Muscle layer of colon (tissue), 2 donors: ENCODE measurements at regions not wholly inside any gene's neighbourhood (a gene's known extent, or its start where the extent isn't known, plus 50 kb on each side); places are given as distances from the start of the nearest gene placed in this dataset.

Source experiments
- H3K27ac ChIP-seq: one replicate; pipeline ENCODE4 v1.7.0; 2013; ENCODE audit warnings: low read depth, mild to moderate bottlenecking, low read length, moderate library complexity
- H3K27me3 ChIP-seq, 2 donors: one replicate each; pipeline ENCODE4 v1.7.0; 2013; ENCODE audit warnings: low read length in 2 of 2, mild to moderate bottlenecking in 2 of 2; ENCODE audit not compliant: insufficient read depth in 2 of 2, control insufficient read depth in 1 of 2
- H3K36me3 ChIP-seq: one replicate; pipeline ENCODE4 v1.7.0; 2013; ENCODE audit warnings: mild to moderate bottlenecking, low read length; ENCODE audit not compliant: insufficient read depth
- H3K4me1 ChIP-seq: one replicate; pipeline ENCODE4 v1.7.0; 2013; ENCODE audit warnings: mild to moderate bottlenecking, low read length; ENCODE audit not compliant: insufficient read depth
- H3K4me3 ChIP-seq, 2 donors: one replicate each; pipeline ENCODE4 v1.7.0; 2013; ENCODE audit warnings: low read length in 2 of 2, low read depth in 1 of 2, mild to moderate bottlenecking in 1 of 2, moderate library complexity in 1 of 2
- H3K9ac ChIP-seq: one replicate; pipeline ENCODE4 v1.7.0; 2013; ENCODE audit warnings: low read length
- H3K9me3 ChIP-seq: one replicate; pipeline ENCODE4 v1.7.0; 2013; ENCODE audit warnings: mild to moderate bottlenecking, low read length
- donor health status: abdominal sarcoma.
- donor health status: Adenocarcinoma of cecum.

DNA sequence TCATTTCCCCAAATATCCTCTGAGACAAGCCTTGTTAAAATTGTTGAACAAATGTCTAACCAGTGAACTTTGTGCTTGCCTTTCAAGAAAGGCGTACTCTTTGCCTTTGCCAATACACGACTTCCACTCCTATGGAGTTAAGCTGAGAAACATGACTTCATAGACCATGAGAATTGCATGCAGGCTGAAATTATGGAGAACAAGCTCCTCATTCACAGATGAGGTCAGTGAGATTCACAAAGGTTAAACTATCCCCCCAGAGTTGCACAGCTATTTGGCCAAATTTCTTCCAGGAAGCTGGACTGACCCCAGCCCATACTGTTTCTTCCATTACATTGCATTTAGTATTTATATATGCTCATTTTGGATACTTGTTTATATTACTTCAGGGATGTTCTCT lies 221.4 kb upstream of the SEMA3C start:
- H3K4me3 ChIP-seq: no peak overlapping the region
- no peaks in the 10 kb centered on the region for H3K4me1 ChIP-seq
- no peaks in the 10 kb centered on the region for H3K27me3 ChIP-seq
- H3K9ac ChIP-seq: no peak overlapping the region
- no peak overlapping the region for H3K27ac ChIP-seq
- no peaks in the 10 kb centered on the region for H3K9me3 ChIP-seq
- no peaks in the 10 kb centered on the region for H3K36me3 ChIP-seq

DNA sequence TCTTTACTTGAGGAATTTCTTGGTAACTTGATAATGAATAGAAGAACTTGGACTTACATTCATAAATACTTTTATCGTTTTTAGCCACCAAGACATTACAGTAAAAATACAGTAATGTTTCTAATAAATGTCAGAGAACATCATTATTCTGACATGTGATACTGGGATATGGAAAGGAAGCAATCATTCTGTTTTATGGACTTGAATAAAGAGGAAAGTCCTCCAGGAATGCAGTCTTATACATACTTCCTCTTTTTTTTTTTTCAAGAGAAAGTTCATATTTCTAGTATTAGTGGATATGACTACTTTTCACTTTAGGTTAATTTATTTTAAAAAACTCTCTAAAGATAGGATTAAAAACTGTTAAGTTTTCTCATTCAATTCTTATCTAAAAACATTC lies 220.0 kb upstream of the SEMA3C start:
- H3K4me1 ChIP-seq: no peaks in the 10 kb centered on the region
- H3K9ac ChIP-seq: no peak overlapping the region
- H3K27me3 ChIP-seq: no peaks in the 10 kb centered on the region
- no peak overlapping the region for H3K4me3 ChIP-seq
- no peaks in the 10 kb centered on the region for H3K9me3 ChIP-seq
- H3K27ac ChIP-seq: no peak overlapping the region
- no peaks in the 10 kb centered on the region for H3K36me3 ChIP-seq

DNA sequence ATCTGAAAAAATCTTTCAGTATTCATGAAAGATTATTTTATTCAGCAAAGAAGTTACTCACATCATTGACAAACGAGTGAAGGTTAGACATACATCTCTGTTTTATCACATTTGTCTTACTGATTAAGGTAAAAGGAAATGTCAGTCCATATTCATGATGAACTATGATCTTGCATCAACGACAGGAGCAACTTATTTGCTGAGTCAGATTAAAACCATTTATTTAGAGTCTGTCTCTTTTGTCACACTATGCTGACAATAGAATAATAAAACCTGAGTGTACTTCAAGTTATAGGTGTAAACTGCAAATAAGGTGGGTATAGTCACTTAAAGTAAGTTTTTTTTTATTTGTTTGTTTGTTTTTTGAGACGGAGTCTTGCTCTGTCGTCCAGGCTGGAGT lies 216.5 kb upstream of the SEMA3C start:
- H3K9me3 ChIP-seq: no peaks in the 10 kb centered on the region
- no peaks in the 10 kb centered on the region for H3K27me3 ChIP-seq
- no peaks in the 10 kb centered on the region for H3K4me1 ChIP-seq
- H3K36me3 ChIP-seq: no peaks in the 10 kb centered on the region
- H3K9ac ChIP-seq: no peak overlapping the region
- no peak overlapping the region for H3K4me3 ChIP-seq
- H3K27ac ChIP-seq: no peak overlapping the region

GRCh38 chr7:81128011-81128410 lies 209.2 kb upstream of the SEMA3C start:
- no peak overlapping the region for H3K9ac ChIP-seq
- H3K4me1 ChIP-seq: no peaks in the 10 kb centered on the region
- no peak overlapping the region for H3K27ac ChIP-seq
- no peaks in the 10 kb centered on the region for H3K27me3 ChIP-seq
- no peaks in the 10 kb centered on the region for H3K36me3 ChIP-seq
- no peak overlapping the region for H3K4me3 ChIP-seq
- H3K9me3 ChIP-seq: no peaks in the 10 kb centered on the region

DNA sequence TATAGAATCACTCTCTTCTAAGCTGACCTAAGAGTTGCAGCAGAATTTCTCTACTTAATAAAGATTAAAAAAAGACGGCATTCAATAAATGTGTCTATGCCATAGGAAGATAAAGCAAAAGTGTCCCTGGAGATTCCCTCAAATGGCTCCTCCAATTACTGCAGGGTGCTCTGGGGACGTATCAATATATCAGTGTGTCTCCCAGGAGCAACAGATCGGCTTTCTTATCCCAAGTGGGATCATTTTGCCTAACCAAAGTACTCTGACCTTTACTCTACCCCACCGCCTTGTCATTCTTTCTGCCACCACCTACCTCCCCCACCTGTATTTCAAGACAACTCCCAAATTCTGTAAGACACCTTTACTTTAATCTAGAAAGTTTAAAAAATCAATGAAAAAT lies 202.0 kb upstream of the SEMA3C start:
- H3K4me1 ChIP-seq: no peaks in the 10 kb centered on the region

GRCh38 chr7:81120111-81120510 lies 201.3 kb upstream of the SEMA3C start:
- Histone ChIP-seq H3K27me3 (no peaks in the 10 kb centered on the region), H3K9ac (no peak overlapping the region), H3K36me3 (no peaks in the 10 kb centered on the region), H3K27ac (no peak overlapping the region), H3K4me3 (no peak overlapping the region), H3K9me3 (no peaks in the 10 kb centered on the region), H3K4me1 (no peaks in the 10 kb centered on the region)

More for the DNA sequence above, 202.0 kb upstream of the SEMA3C start:
- no peak overlapping the region for H3K9ac ChIP-seq
- no peak overlapping the region for H3K4me3 ChIP-seq
- no peaks in the 10 kb centered on the region for H3K9me3 ChIP-seq
- H3K27me3 ChIP-seq: no peaks in the 10 kb centered on the region
- H3K36me3 ChIP-seq: no peaks in the 10 kb centered on the region
- H3K27ac ChIP-seq: no peak overlapping the region

- Histone ChIP-seq H3K9me3 (no peaks in the 10 kb centered on the region), H3K9ac (no peak overlapping the region), H3K4me3 (no peak overlapping the region), H3K27me3 (no peaks in the 10 kb centered on the region), H3K36me3 (no peaks in the 10 kb centered on the region), H3K4me1 (peaks cover 30% of the 10 kb centered on the region), H3K27ac (no peak overlapping the region)
Measured at GRCh38 chr7:81114633-81115032, 195.8 kb upstream of the SEMA3C start.

DNA sequence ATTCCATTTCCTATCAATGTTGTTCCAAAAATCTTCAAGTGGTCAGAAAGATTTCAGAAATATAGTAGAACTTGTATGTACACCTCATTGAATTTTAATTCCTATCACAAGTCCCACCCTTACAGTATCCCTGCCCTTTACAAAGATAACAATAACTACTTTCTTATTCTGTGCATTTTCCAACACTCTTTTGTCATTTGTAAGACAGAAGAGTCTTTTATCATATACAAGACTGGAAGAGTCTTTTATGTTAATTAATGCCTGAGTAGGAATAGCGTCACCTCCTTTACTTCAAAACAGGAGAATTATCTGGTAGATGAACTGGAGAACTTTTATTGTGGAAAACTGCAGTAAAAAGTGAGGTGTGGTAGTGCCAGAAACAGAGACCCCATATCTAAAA lies 193.9 kb upstream of the SEMA3C start:
- Histone ChIP-seq H3K9ac (no peak overlapping the region), H3K4me3 (no peak overlapping the region), H3K27me3 (no peaks in the 10 kb centered on the region), H3K27ac (no peak overlapping the region), H3K36me3 (no peaks in the 10 kb centered on the region), H3K9me3 (no peaks in the 10 kb centered on the region), H3K4me1 (peaks cover 30% of the 10 kb centered on the region)

GRCh38 chr7:81111781-81112540 lies 193.1 kb upstream of the SEMA3C start:
- Histone ChIP-seq H3K36me3 (no peaks in the 10 kb centered on the region), H3K9me3 (no peaks in the 10 kb centered on the region), H3K27me3 (no peaks in the 10 kb centered on the region), H3K9ac (no peak overlapping the region), H3K4me1 (peaks cover 30% of the 10 kb centered on the region), H3K4me3 (peak overlapping the region in 1 of 2 donors; percentile 10), H3K27ac (peak overlapping the region; percentile 35)

DNA sequence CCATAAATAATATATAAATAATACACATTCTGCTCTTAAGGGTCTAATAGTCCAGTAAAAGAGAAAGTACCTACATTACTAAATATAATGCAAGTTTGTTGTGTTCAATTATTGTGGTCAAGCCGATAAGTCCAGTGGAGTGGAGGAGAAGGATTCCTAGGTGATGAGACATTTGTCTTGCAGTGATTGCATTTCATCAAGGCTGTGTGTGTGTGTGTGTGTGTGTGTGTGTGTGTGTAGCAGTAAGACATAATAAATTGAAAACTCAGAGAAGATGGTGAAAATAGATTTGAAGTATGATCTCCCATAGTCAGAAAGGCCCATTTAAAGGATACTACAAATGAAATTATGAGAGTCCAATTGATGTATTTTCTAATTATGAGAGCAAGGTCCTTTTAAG lies 192.5 kb upstream of the SEMA3C start:
- Histone ChIP-seq H3K9ac (no peak overlapping the region), H3K4me1 (peaks cover 30% of the 10 kb centered on the region), H3K36me3 (no peaks in the 10 kb centered on the region), H3K9me3 (no peaks in the 10 kb centered on the region), H3K27me3 (no peaks in the 10 kb centered on the region), H3K4me3 (no peak overlapping the region), H3K27ac (peak overlapping the region; percentile 35)

DNA sequence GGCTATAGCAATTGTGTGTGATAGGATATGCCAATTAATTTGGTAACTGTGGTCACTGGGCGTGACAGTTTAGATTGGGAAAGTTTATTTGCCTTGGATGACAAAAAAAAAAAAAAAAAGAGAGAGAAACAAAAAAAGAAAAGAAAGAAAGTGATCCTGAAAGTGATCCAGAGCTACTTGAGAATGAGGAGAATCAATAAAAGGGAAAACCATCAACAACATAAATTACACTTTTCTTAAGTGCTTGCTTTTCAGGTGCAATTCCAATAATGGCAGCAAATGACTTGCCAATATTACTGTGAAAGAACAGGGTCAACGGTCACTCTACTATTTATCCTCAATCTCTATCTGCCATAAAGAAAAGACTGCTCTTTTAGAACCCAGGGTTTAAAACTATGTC lies 191.8 kb upstream of the SEMA3C start:
- H3K9ac ChIP-seq: no peak overlapping the region
- no peaks in the 10 kb centered on the region for H3K9me3 ChIP-seq
- H3K27ac ChIP-seq: no peak overlapping the region
- no peaks in the 10 kb centered on the region for H3K27me3 ChIP-seq
- H3K36me3 ChIP-seq: no peaks in the 10 kb centered on the region
- H3K4me3 ChIP-seq: no peak overlapping the region
- H3K4me1 ChIP-seq: peaks cover 30% of the 10 kb centered on the region

GRCh38 chr7:81098213-81098612 lies 179.4 kb upstream of the SEMA3C start:
- H3K27me3 ChIP-seq: no peaks in the 10 kb centered on the region
- no peak overlapping the region for H3K9ac ChIP-seq
- H3K36me3 ChIP-seq: no peaks in the 10 kb centered on the region
- no peaks in the 10 kb centered on the region for H3K4me1 ChIP-seq
- H3K4me3 ChIP-seq: no peak overlapping the region
- H3K27ac ChIP-seq: no peak overlapping the region
- no peaks in the 10 kb centered on the region for H3K9me3 ChIP-seq
